ENCODE measurements at regions not wholly inside any gene's neighbourhood (a gene's known extent, or its start where the extent isn't known, plus 50 kb on each side); places are given as distances from the start of the nearest gene placed in this dataset.
"Not testable (repeated sequence)": the region's sequence is repeated elsewhere in the genome, so short reads cannot be mapped to it uniquely, and the experiment has no call there.

- Histone ChIP-seq H3K9me3 (ENCODE audit: control insufficient read depth, low read depth, low read length) (no peaks in the 10 kb centered on the region), H3K36me3 (ENCODE audit: control insufficient read depth, insufficient read depth, low read length) (no peaks in the 10 kb centered on the region), H3K4me3 (ENCODE audit: low read length) (no peak overlapping the region), H3K4me1 (ENCODE audit: control insufficient read depth, insufficient read depth, low read length) (no peaks in the 10 kb centered on the region), H3K27me3 (ENCODE audit: control insufficient read depth, insufficient read depth, low read length) (no peaks in the 10 kb centered on the region), H3K27ac (ENCODE audit: low read length) (no peak overlapping the region)
- DNase-seq: no peak
- WGBS (ENCODE audit: insufficient coverage, low lambda C conversion rate): no CpG with 5 or more reads among the region's 2 CpGs
These were observed 235.6 kb upstream of the HHIP start for GRCh38 chr4:144410230-144410783.

- no peak for DNase-seq
- Histone ChIP-seq H3K9me3 (ENCODE audit: control insufficient read depth, low read depth, low read length) (no peaks in the 10 kb centered on the region), H3K27me3 (ENCODE audit: control insufficient read depth, insufficient read depth, low read length) (no peaks in the 10 kb centered on the region), H3K27ac (ENCODE audit: low read length) (no peak overlapping the region), H3K4me1 (ENCODE audit: control insufficient read depth, insufficient read depth, low read length) (no peaks in the 10 kb centered on the region), H3K4me3 (ENCODE audit: low read length) (no peak overlapping the region), H3K36me3 (ENCODE audit: control insufficient read depth, insufficient read depth, low read length) (no peaks in the 10 kb centered on the region)
- WGBS (ENCODE audit: insufficient coverage, low lambda C conversion rate): no CpG with 5 or more reads among the region's 1 CpG
These were observed 234.8 kb upstream of the HHIP start for GRCh38 chr4:144411119-144411518.

- Histone ChIP-seq H3K4me1 (ENCODE audit: control insufficient read depth, insufficient read depth, low read length) (no peaks in the 10 kb centered on the region), H3K9me3 (ENCODE audit: control insufficient read depth, low read depth, low read length) (no peaks in the 10 kb centered on the region), H3K27ac (ENCODE audit: low read length) (no peak overlapping the region), H3K4me3 (ENCODE audit: low read length) (no peak overlapping the region), H3K27me3 (ENCODE audit: control insufficient read depth, insufficient read depth, low read length) (no peaks in the 10 kb centered on the region), H3K36me3 (ENCODE audit: control insufficient read depth, insufficient read depth, low read length) (no peaks in the 10 kb centered on the region)
- DNase-seq: no peak
These were observed 234.3 kb upstream of the HHIP start for GRCh38 chr4:144411700-144412099.

GRCh38 chr4:144421056-144421455 lies 224.9 kb upstream of the HHIP start:
- no peaks in the 10 kb centered on the region for H3K9me3 ChIP-seq (ENCODE audit: control insufficient read depth, low read depth, low read length)
- no peak overlapping the region for H3K4me3 ChIP-seq (ENCODE audit: low read length)
- no peaks in the 10 kb centered on the region for H3K4me1 ChIP-seq (ENCODE audit: control insufficient read depth, insufficient read depth, low read length)
- 92% methylated on average over 4 of the region's 4 CpGs for WGBS (ENCODE audit: insufficient coverage, low lambda C conversion rate)
- H3K27ac ChIP-seq (ENCODE audit: low read length): no peak overlapping the region
- DNase-seq: no peak
- H3K27me3 ChIP-seq (ENCODE audit: control insufficient read depth, insufficient read depth, low read length): no peaks in the 10 kb centered on the region
- H3K36me3 ChIP-seq (ENCODE audit: control insufficient read depth, insufficient read depth, low read length): no peaks in the 10 kb centered on the region

GRCh38 chr4:144421839-144422565 lies 224.0 kb upstream of the HHIP start:
- Histone ChIP-seq H3K9me3 (ENCODE audit: control insufficient read depth, low read depth, low read length) (no peaks in the 10 kb centered on the region), H3K27ac (ENCODE audit: low read length) (no peak overlapping the region), H3K4me1 (ENCODE audit: control insufficient read depth, insufficient read depth, low read length) (no peaks in the 10 kb centered on the region), H3K36me3 (ENCODE audit: control insufficient read depth, insufficient read depth, low read length) (no peaks in the 10 kb centered on the region), H3K27me3 (ENCODE audit: control insufficient read depth, insufficient read depth, low read length) (no peaks in the 10 kb centered on the region), H3K4me3 (ENCODE audit: low read length) (no peak overlapping the region)
- DNase-seq: no peak
- WGBS (ENCODE audit: insufficient coverage, low lambda C conversion rate): 35% methylated on average over 2 of the region's 3 CpGs

GRCh38 chr4:144423930-144424329 lies 222.0 kb upstream of the HHIP start:
- Histone ChIP-seq H3K4me1 (ENCODE audit: control insufficient read depth, insufficient read depth, low read length) (no peaks in the 10 kb centered on the region), H3K27me3 (ENCODE audit: control insufficient read depth, insufficient read depth, low read length) (no peaks in the 10 kb centered on the region), H3K4me3 (ENCODE audit: low read length) (no peak overlapping the region), H3K36me3 (ENCODE audit: control insufficient read depth, insufficient read depth, low read length) (no peaks in the 10 kb centered on the region), H3K27ac (ENCODE audit: low read length) (no peak overlapping the region), H3K9me3 (ENCODE audit: control insufficient read depth, low read depth, low read length) (no peaks in the 10 kb centered on the region)
- no peak for DNase-seq

DNA sequence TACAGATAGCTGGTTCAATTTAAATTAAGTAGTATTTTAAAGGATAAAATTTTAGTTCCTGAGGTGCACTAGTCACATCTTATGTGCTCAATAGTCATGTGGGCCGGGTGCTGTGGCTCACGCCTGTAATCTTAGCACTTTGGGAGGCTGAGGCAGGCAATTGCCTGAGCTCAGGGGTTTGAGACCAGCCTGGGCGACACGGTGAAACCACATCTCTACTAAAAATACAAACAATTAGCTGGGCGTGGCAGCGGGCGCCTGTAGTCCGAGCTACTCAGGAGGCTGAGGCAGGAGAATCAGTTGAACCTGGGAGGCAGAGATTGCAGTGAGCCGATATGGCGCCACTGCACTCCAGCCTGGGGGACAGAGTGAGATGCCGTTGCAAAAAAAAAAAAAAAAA lies 219.9 kb upstream of the HHIP start:
- not testable (repeated sequence) for H3K36me3 ChIP-seq (ENCODE audit: control insufficient read depth, insufficient read depth, low read length); H3K4me3 ChIP-seq (ENCODE audit: low read length); DNase-seq; H3K27me3 ChIP-seq (ENCODE audit: control insufficient read depth, insufficient read depth, low read length); H3K4me1 ChIP-seq (ENCODE audit: control insufficient read depth, insufficient read depth, low read length); H3K27ac ChIP-seq (ENCODE audit: low read length); H3K9me3 ChIP-seq (ENCODE audit: control insufficient read depth, low read depth, low read length)
- WGBS (ENCODE audit: insufficient coverage, low lambda C conversion rate): no CpG with 5 or more reads among the region's 11 CpGs

- no CpG with 5 or more reads among the region's 3 CpGs for WGBS (ENCODE audit: insufficient coverage, low lambda C conversion rate)
- H3K4me1 ChIP-seq (ENCODE audit: control insufficient read depth, insufficient read depth, low read length): no peaks in the 10 kb centered on the region
- H3K9me3 ChIP-seq (ENCODE audit: control insufficient read depth, low read depth, low read length): no peaks in the 10 kb centered on the region
- DNase-seq: no peak
- no peak overlapping the region for H3K4me3 ChIP-seq (ENCODE audit: low read length)
- no peaks in the 10 kb centered on the region for H3K36me3 ChIP-seq (ENCODE audit: control insufficient read depth, insufficient read depth, low read length)
- H3K27ac ChIP-seq (ENCODE audit: low read length): no peak overlapping the region
- no peaks in the 10 kb centered on the region for H3K27me3 ChIP-seq (ENCODE audit: control insufficient read depth, insufficient read depth, low read length)
These were observed 203.2 kb upstream of the HHIP start for GRCh38 chr4:144442713-144443112.

DNA sequence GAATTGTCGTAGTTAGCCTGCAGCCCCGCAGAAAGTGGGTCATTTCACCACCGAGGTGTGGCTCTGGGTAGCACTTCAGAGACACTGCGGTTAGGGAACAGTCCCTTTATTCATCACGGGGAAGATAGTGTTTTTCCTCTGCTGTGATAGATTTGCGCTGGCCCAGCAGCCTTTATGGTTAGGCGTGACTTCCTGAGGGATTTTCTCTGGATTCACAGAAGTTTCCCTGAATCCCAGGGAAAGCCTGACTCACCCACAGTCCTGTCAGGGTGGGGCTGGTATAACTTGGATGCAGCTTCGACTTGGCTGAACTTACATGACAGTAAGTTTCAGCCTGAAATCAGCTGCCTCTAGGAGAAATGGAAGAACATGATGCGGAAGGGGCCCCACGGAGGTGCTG lies 196.3 kb upstream of the HHIP start:
- Histone ChIP-seq H3K9me3 (ENCODE audit: control insufficient read depth, low read depth, low read length) (no peaks in the 10 kb centered on the region), H3K27me3 (ENCODE audit: control insufficient read depth, insufficient read depth, low read length) (no peaks in the 10 kb centered on the region), H3K36me3 (ENCODE audit: control insufficient read depth, insufficient read depth, low read length) (no peaks in the 10 kb centered on the region), H3K27ac (ENCODE audit: low read length) (no peak overlapping the region), H3K4me1 (ENCODE audit: control insufficient read depth, insufficient read depth, low read length) (no peaks in the 10 kb centered on the region), H3K4me3 (ENCODE audit: low read length) (no peak overlapping the region)
- WGBS (ENCODE audit: insufficient coverage, low lambda C conversion rate): no CpG with 5 or more reads among the region's 10 CpGs
- DNase-seq: no peak

GRCh38 chr4:144450526-144450925 lies 195.4 kb upstream of the HHIP start:
- Histone ChIP-seq H3K27ac (ENCODE audit: low read length) (no peak overlapping the region), H3K4me1 (ENCODE audit: control insufficient read depth, insufficient read depth, low read length) (no peaks in the 10 kb centered on the region), H3K4me3 (ENCODE audit: low read length) (no peak overlapping the region), H3K9me3 (ENCODE audit: control insufficient read depth, low read depth, low read length) (no peaks in the 10 kb centered on the region), H3K27me3 (ENCODE audit: control insufficient read depth, insufficient read depth, low read length) (no peaks in the 10 kb centered on the region), H3K36me3 (ENCODE audit: control insufficient read depth, insufficient read depth, low read length) (no peaks in the 10 kb centered on the region)
- 80% methylated on average over 2 of the region's 2 CpGs for WGBS (ENCODE audit: insufficient coverage, low lambda C conversion rate)
- no peak for DNase-seq

GRCh38 chr4:144451766-144452450 lies 194.0 kb upstream of the HHIP start:
- H3K27me3 ChIP-seq (ENCODE audit: control insufficient read depth, insufficient read depth, low read length): no peaks in the 10 kb centered on the region
- H3K36me3 ChIP-seq (ENCODE audit: control insufficient read depth, insufficient read depth, low read length): no peaks in the 10 kb centered on the region
- H3K4me3 ChIP-seq (ENCODE audit: low read length): no peak overlapping the region
- no peak for DNase-seq
- no peak overlapping the region for H3K27ac ChIP-seq (ENCODE audit: low read length)
- 41% methylated on average over 3 of the region's 3 CpGs for WGBS (ENCODE audit: insufficient coverage, low lambda C conversion rate)
- no peaks in the 10 kb centered on the region for H3K4me1 ChIP-seq (ENCODE audit: control insufficient read depth, insufficient read depth, low read length)
- H3K9me3 ChIP-seq (ENCODE audit: control insufficient read depth, low read depth, low read length): no peaks in the 10 kb centered on the region

All from large intestine (tissue), 3 donors.